HL-60/S4 (cell line): ENCODE measurements at regions not wholly inside any gene's neighbourhood (a gene's known extent, or its start where the extent isn't known, plus 50 kb on each side); places are given as distances from the start of the nearest gene placed in this dataset.
"Not testable (repeated sequence)": the region's sequence is repeated elsewhere in the genome, so short reads cannot be mapped to it uniquely, and the experiment has no call there.

Experiments
- in situ Hi-C: fragments of 300-500 bp; cut with MboI; formaldehyde crosslinking; loops from 2 replicates; pipeline ENCODE4 v1.14.3; 2022; ENCODE audit warnings: low sequenced_read_pairs

- in situ Hi-C loops, result loop anchor here (5.0 kb wide), 1 partner anchor 121 kb away; no protein-coding TSS in a partner anchor
Measured at GRCh38 chr6:85360794-85361642, 88.9 kb upstream of the NT5E start.

- in situ Hi-C loops, result no loop called here
Measured at GRCh38 chr6:85357651-85358050, 92.2 kb upstream of the NT5E start.

- in situ Hi-C loops, result not testable (repeated sequence)
Measured at GRCh38 chr6:85356743-85357142, 93.1 kb upstream of the NT5E start.

- in situ Hi-C loops, result no loop called here
Measured at GRCh38 chr6:85355816-85356215, 94.1 kb upstream of the NT5E start.

- in situ Hi-C loops, result no loop called here
Measured at GRCh38 chr6:85354761-85355618, 94.9 kb upstream of the NT5E start.

- in situ Hi-C loops, result no loop called here
Measured at GRCh38 chr6:85353012-85353411, 96.9 kb upstream of the NT5E start.

GRCh38 chr6:85348643-85349042, 101.2 kb upstream of the NT5E start:
- in situ Hi-C loops, result no loop called here

GRCh38 chr6:85347812-85348211, 102.1 kb upstream of the NT5E start:
- in situ Hi-C loops, result no loop called here

GRCh38 chr6:85346196-85346595, 103.7 kb upstream of the NT5E start:
- in situ Hi-C loops, result no loop called here

GRCh38 chr6:85344996-85345395, 104.9 kb upstream of the NT5E start:
- in situ Hi-C loops, result no loop called here

- in situ Hi-C loops, result no loop called here
Measured at GRCh38 chr6:85343428-85343827, 106.5 kb upstream of the NT5E start.

- in situ Hi-C loops, result no loop called here
Measured at GRCh38 chr6:85329196-85329595, 120.7 kb upstream of the NT5E start.

GRCh38 chr6:85325811-85326210, 124.1 kb upstream of the NT5E start:
- in situ Hi-C loops, result not testable (repeated sequence)

- in situ Hi-C loops, result loop anchor here (25.0 kb wide), 1 partner anchor 911 kb away; no protein-coding TSS in a partner anchor
Measured at GRCh38 chr6:85323435-85324040, 126.3 kb upstream of the NT5E start.

- in situ Hi-C loops, result loop anchor here (25.0 kb wide), 1 partner anchor 910 kb away; no protein-coding TSS in a partner anchor
Measured at GRCh38 chr6:85322446-85323105, 127.3 kb upstream of the NT5E start.

- in situ Hi-C loops, result loop anchor here (25.0 kb wide), 1 partner anchor 910 kb away; no protein-coding TSS in a partner anchor
Measured at GRCh38 chr6:85321906-85322305, 128.0 kb upstream of the NT5E start.

- in situ Hi-C loops, result loop anchor here (25.0 kb wide), 1 partner anchor 902 kb away; no protein-coding TSS in a partner anchor
Measured at GRCh38 chr6:85314586-85314985, 135.3 kb upstream of the NT5E start.

GRCh38 chr6:85300581-85300980, 149.3 kb upstream of the NT5E start:
- in situ Hi-C loops, result loop anchor here (25.0 kb wide), 1 partner anchor 888 kb away; no protein-coding TSS in a partner anchor

- in situ Hi-C loops, result no loop called here
Measured at GRCh38 chr6:85298553-85298952, 151.3 kb upstream of the NT5E start.

GRCh38 chr6:85291326-85291725, 158.6 kb upstream of the NT5E start:
- in situ Hi-C loops, result no loop called here
